Hepatocyte (in vitro differentiated cells): ENCODE measurements at regions not wholly inside any gene's neighbourhood (a gene's known extent, or its start where the extent isn't known, plus 50 kb on each side); places are given as distances from the start of the nearest gene placed in this dataset.

ENCODE experiments used
- CTCF ChIP-seq: fragments of 200-600 bp; sonication (generic); IDR thresholded peaks from 2 replicates; pipeline ENCODE4 v1.5.1; 2016; ENCODE audit warnings: antibody characterized with exemption, mild to moderate bottlenecking; ENCODE audit not compliant: poor library complexity
- EZH2 ChIP-seq: fragments of 200-600 bp; sonication (generic); IDR thresholded peaks from 2 replicates; pipeline ENCODE4 v1.6.1; 2016; ENCODE audit warnings: antibody characterized with exemption, mild to moderate bottlenecking, borderline replicate concordance
- EZH2phosphoT487 ChIP-seq: fragments of 200-600 bp; sonication (generic); IDR thresholded peaks from one replicate; pipeline ENCODE4 v1.6.1; 2018; ENCODE audit warnings: antibody characterized with exemption, mild to moderate bottlenecking, low read depth, moderate library complexity; ENCODE audit not compliant: unreplicated experiment, severe bottlenecking

DNA sequence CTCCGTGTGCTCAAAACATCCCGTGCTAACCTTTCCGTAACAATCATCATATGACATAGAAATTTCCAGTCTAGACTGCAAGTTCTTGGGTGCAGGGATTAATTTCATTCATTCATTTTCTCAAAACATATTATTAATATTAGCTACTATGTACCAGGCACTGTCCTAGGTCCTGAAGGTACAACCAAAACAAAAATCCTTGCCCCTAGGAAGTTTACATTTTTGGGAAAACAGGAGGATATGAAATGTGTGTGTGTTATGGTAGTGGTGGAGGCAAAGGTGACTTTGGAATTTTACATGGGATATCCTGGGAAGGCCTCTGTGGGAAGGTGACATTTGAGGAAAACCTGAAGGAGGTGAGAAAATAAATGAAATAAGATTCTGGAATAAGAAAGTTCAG is 222.6 kb downstream of the LRRC3B start:
- TF ChIP-seq EZH2phosphoT487 (no peak), CTCF (no peak), EZH2 (no peak)
